ENCODE measurements at regions not wholly inside any gene's neighbourhood (a gene's known extent, or its start where the extent isn't known, plus 50 kb on each side); places are given as distances from the start of the nearest gene placed in this dataset.

GRCh38 chr9:86629530-86629929 is 275.3 kb upstream of the TUT7 start:
- H3K18ac ChIP-seq (ENCODE audit: low read length) = no peak overlapping the region
- no peak overlapping the region for H3K4me3 ChIP-seq (ENCODE audit: low read length in 2 of 2)
- DNase-seq (ENCODE audit: low spot score) = no peak
- peaks cover 0 to under 1% of the 10 kb centered on the region in 2 donors for H3K9me3 ChIP-seq (replicated peaks in 1 of 2; ENCODE audit: control insufficient read depth in 2 of 2, insufficient read depth in 1 of 2, low read depth in 1 of 2, low read length in 2 of 2)
- no peaks in the 10 kb centered on the region for H3K36me3 ChIP-seq (replicated peaks in 1 of 2; ENCODE audit: control insufficient read depth in 2 of 2, insufficient read depth in 2 of 2, low read length in 2 of 2)
- H3K27ac ChIP-seq (replicated peaks; ENCODE audit: low read length) = no peak overlapping the region
- WGBS, 2 donors (ENCODE audit: extremely low coverage in 2 of 2, insufficient read length in 2 of 2, insufficient replicate concordance in 1 of 2) = no CpG with 5 or more reads among the region's 3 CpGs
- H3K23ac ChIP-seq (ENCODE audit: low read depth, low read length, poor library complexity) = no peak overlapping the region
- no peak overlapping the region for H2AFZ ChIP-seq (ENCODE audit: low read length)
- H3K4ac ChIP-seq (ENCODE audit: low read length) = no peak overlapping the region
- H3K27me3 ChIP-seq (ENCODE audit: control insufficient read depth in 3 of 3, insufficient read depth in 3 of 3, low read depth in 1 of 3, low read length in 3 of 3) = no peaks in the 10 kb centered on the region
- no peak overlapping the region for H2AK5ac ChIP-seq (ENCODE audit: low read depth, low read length)
- no peak overlapping the region for H3K4me2 ChIP-seq (ENCODE audit: insufficient read depth, low read length, poor library complexity, severe bottlenecking)
- peaks cover 0 to 4% of the 10 kb centered on the region in 2 donors for H3K4me1 ChIP-seq (ENCODE audit: control insufficient read depth in 2 of 2, insufficient read depth in 1 of 2, low read depth in 1 of 2, low read length in 2 of 2)
- no peak overlapping the region for H4K8ac ChIP-seq (ENCODE audit: low read depth, low read length)
- no peak overlapping the region for H4K91ac ChIP-seq (ENCODE audit: low read depth, low read length, poor library complexity)
- H2BK12ac ChIP-seq (ENCODE audit: low read length) = no peak overlapping the region
- H3K14ac ChIP-seq (ENCODE audit: low read length) = no peak overlapping the region
- no peak overlapping the region for H3K9ac ChIP-seq (ENCODE audit: low read depth, low read length, poor library complexity)
- H2BK5ac ChIP-seq (ENCODE audit: low read length) = no peak overlapping the region
- H3K79me1 ChIP-seq (ENCODE audit: low read depth, low read length) = no peaks in the 10 kb centered on the region
- no peak overlapping the region for H2BK120ac ChIP-seq (ENCODE audit: low read depth, low read length)
- H2BK15ac ChIP-seq (ENCODE audit: low read length) = no peak overlapping the region

- Histone ChIP-seq H3K9me3 (replicated peaks in 1 of 2; ENCODE audit: control insufficient read depth in 2 of 2, insufficient read depth in 1 of 2, low read depth in 1 of 2, low read length in 2 of 2) (no peaks in the 10 kb centered on the region), H3K18ac (ENCODE audit: low read length) (no peak overlapping the region), H3K27me3 (ENCODE audit: control insufficient read depth in 3 of 3, insufficient read depth in 3 of 3, low read depth in 1 of 3, low read length in 3 of 3) (no peaks in the 10 kb centered on the region), H3K4me2 (ENCODE audit: insufficient read depth, low read length, poor library complexity, severe bottlenecking) (no peak overlapping the region), H3K23ac (ENCODE audit: low read depth, low read length, poor library complexity) (no peak overlapping the region), H2BK120ac (ENCODE audit: low read depth, low read length) (no peak overlapping the region), H2BK15ac (ENCODE audit: low read length) (no peak overlapping the region), H3K4me3 (ENCODE audit: low read length in 2 of 2) (no peak overlapping the region), H4K91ac (ENCODE audit: low read depth, low read length, poor library complexity) (no peak overlapping the region), H2BK5ac (ENCODE audit: low read length) (no peak overlapping the region), H4K8ac (ENCODE audit: low read depth, low read length) (no peak overlapping the region), H3K27ac (replicated peaks; ENCODE audit: low read length) (no peak overlapping the region), H3K9ac (ENCODE audit: low read depth, low read length, poor library complexity) (no peak overlapping the region), H3K4me1 (ENCODE audit: control insufficient read depth in 2 of 2, insufficient read depth in 1 of 2, low read depth in 1 of 2, low read length in 2 of 2) (peaks cover 0 to 3% of the 10 kb centered on the region in 2 donors), H2BK12ac (ENCODE audit: low read length) (no peak overlapping the region), H2AK5ac (ENCODE audit: low read depth, low read length) (no peak overlapping the region), H3K4ac (ENCODE audit: low read length) (no peak overlapping the region), H3K36me3 (replicated peaks in 1 of 2; ENCODE audit: control insufficient read depth in 2 of 2, insufficient read depth in 2 of 2, low read length in 2 of 2) (no peaks in the 10 kb centered on the region), H3K14ac (ENCODE audit: low read length) (no peak overlapping the region), H2AFZ (ENCODE audit: low read length) (no peak overlapping the region), H3K79me1 (ENCODE audit: low read depth, low read length) (no peaks in the 10 kb centered on the region)
- no peak for DNase-seq (ENCODE audit: low spot score)
- no CpG with 5 or more reads among the region's 5 CpGs for WGBS, 2 donors (ENCODE audit: extremely low coverage in 2 of 2, insufficient read length in 2 of 2, insufficient replicate concordance in 1 of 2)
Measured at GRCh38 chr9:86626802-86627201, 272.6 kb upstream of the TUT7 start.

DNA sequence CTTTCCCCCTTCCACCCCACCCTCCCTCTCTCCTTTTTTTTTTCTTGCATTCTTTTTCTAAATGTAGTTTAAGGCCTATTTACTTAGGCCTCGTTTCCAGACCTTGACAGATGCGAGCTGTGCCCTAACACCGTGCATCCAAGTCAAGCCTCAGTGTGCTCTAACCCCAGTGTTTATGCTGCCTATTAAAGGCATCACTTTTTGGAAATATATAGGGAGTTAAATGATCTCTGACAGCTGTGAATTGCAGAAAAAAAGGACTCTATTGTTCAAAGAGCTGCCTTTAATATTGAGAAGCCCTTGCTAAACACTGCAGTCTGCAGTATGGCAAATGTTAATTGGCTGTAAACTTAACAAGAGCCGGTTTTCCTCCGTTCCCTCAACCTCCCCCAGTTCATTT is 270.4 kb upstream of the TUT7 start:
- H2BK15ac ChIP-seq (ENCODE audit: low read length) = no peak overlapping the region
- no peak overlapping the region for H3K4me3 ChIP-seq (ENCODE audit: low read length in 2 of 2)
- peaks cover 0 to 3% of the 10 kb centered on the region in 2 donors for H3K4me1 ChIP-seq (ENCODE audit: control insufficient read depth in 2 of 2, insufficient read depth in 1 of 2, low read depth in 1 of 2, low read length in 2 of 2)
- H4K8ac ChIP-seq (ENCODE audit: low read depth, low read length) = no peak overlapping the region
- H2AFZ ChIP-seq (ENCODE audit: low read length) = no peak overlapping the region
- no peak for DNase-seq (ENCODE audit: low spot score)
- no peak overlapping the region for H3K27ac ChIP-seq (replicated peaks; ENCODE audit: low read length)
- H3K4me2 ChIP-seq (ENCODE audit: insufficient read depth, low read length, poor library complexity, severe bottlenecking) = no peak overlapping the region
- no peak overlapping the region for H3K4ac ChIP-seq (ENCODE audit: low read length)
- no peak overlapping the region for H3K14ac ChIP-seq (ENCODE audit: low read length)
- WGBS, 2 donors (ENCODE audit: extremely low coverage in 2 of 2, insufficient read length in 2 of 2, insufficient replicate concordance in 1 of 2) = no CpG with 5 or more reads among the region's 5 CpGs
- no peak overlapping the region for H3K18ac ChIP-seq (ENCODE audit: low read length)
- no peaks in the 10 kb centered on the region for H3K36me3 ChIP-seq (replicated peaks in 1 of 2; ENCODE audit: control insufficient read depth in 2 of 2, insufficient read depth in 2 of 2, low read length in 2 of 2)
- H3K79me1 ChIP-seq (ENCODE audit: low read depth, low read length) = no peaks in the 10 kb centered on the region
- no peaks in the 10 kb centered on the region for H3K9me3 ChIP-seq (replicated peaks in 1 of 2; ENCODE audit: control insufficient read depth in 2 of 2, insufficient read depth in 1 of 2, low read depth in 1 of 2, low read length in 2 of 2)
- H2AK5ac ChIP-seq (ENCODE audit: low read depth, low read length) = no peak overlapping the region
- no peak overlapping the region for H2BK12ac ChIP-seq (ENCODE audit: low read length)
- H2BK120ac ChIP-seq (ENCODE audit: low read depth, low read length) = no peak overlapping the region
- H3K23ac ChIP-seq (ENCODE audit: low read depth, low read length, poor library complexity) = no peak overlapping the region
- no peak overlapping the region for H4K91ac ChIP-seq (ENCODE audit: low read depth, low read length, poor library complexity)
- no peak overlapping the region for H2BK5ac ChIP-seq (ENCODE audit: low read length)
- no peak overlapping the region for H3K9ac ChIP-seq (ENCODE audit: low read depth, low read length, poor library complexity)
- no peaks in the 10 kb centered on the region for H3K27me3 ChIP-seq (ENCODE audit: control insufficient read depth in 3 of 3, insufficient read depth in 3 of 3, low read depth in 1 of 3, low read length in 3 of 3)

GRCh38 chr9:86614871-86615849 is 260.9 kb upstream of the TUT7 start:
- Histone ChIP-seq H3K9me3 (replicated peaks in 1 of 2; ENCODE audit: control insufficient read depth in 2 of 2, insufficient read depth in 1 of 2, low read depth in 1 of 2, low read length in 2 of 2) (peaks cover 0 to 2% of the 10 kb centered on the region in 2 donors), H3K4me1 (ENCODE audit: control insufficient read depth in 2 of 2, insufficient read depth in 1 of 2, low read depth in 1 of 2, low read length in 2 of 2) (peaks cover 0 to 10% of the 10 kb centered on the region in 2 donors), H3K23ac (ENCODE audit: low read depth, low read length, poor library complexity) (no peak overlapping the region), H2BK5ac (ENCODE audit: low read length) (no peak overlapping the region), H3K4me2 (ENCODE audit: insufficient read depth, low read length, poor library complexity, severe bottlenecking) (no peak overlapping the region), H2BK12ac (ENCODE audit: low read length) (no peak overlapping the region), H4K8ac (ENCODE audit: low read depth, low read length) (no peak overlapping the region), H3K4me3 (ENCODE audit: low read length in 2 of 2) (no peak overlapping the region), H4K91ac (ENCODE audit: low read depth, low read length, poor library complexity) (no peak overlapping the region), H3K4ac (ENCODE audit: low read length) (no peak overlapping the region), H2BK120ac (ENCODE audit: low read depth, low read length) (peak overlapping the region; percentile 21), H2AK5ac (ENCODE audit: low read depth, low read length) (no peak overlapping the region), H3K18ac (ENCODE audit: low read length) (peak overlapping the region; percentile 38), H2AFZ (ENCODE audit: low read length) (no peak overlapping the region), H3K9ac (ENCODE audit: low read depth, low read length, poor library complexity) (no peak overlapping the region), H3K27ac (replicated peaks; ENCODE audit: low read length) (peak overlapping the region; percentile 78), H3K27me3 (ENCODE audit: control insufficient read depth in 3 of 3, insufficient read depth in 3 of 3, low read depth in 1 of 3, low read length in 3 of 3) (no peaks in the 10 kb centered on the region), H3K79me1 (ENCODE audit: low read depth, low read length) (no peaks in the 10 kb centered on the region), H2BK15ac (ENCODE audit: low read length) (no peak overlapping the region), H3K14ac (ENCODE audit: low read length) (no peak overlapping the region), H3K36me3 (replicated peaks in 1 of 2; ENCODE audit: control insufficient read depth in 2 of 2, insufficient read depth in 2 of 2, low read length in 2 of 2) (no peaks in the 10 kb centered on the region)
- no peak for DNase-seq (ENCODE audit: low spot score)
- whole genome bisulfite sequencing, 2 donors (ENCODE audit: extremely low coverage in 2 of 2, insufficient read length in 2 of 2, insufficient replicate concordance in 1 of 2) = no CpG with 5 or more reads among the region's 6 CpGs

Measured in neuronal stem cell (in vitro differentiated cells).